GM12878 (cell line): ENCODE measurements at regions not wholly inside any gene's neighbourhood (a gene's known extent, or its start where the extent isn't known, plus 50 kb on each side); places are given as distances from the start of the nearest gene placed in this dataset.

Experiments used
- ATAC-seq: fragments of 200-7000 bp; cut with Tn5 transposase; 3 replicates; pipeline ENCODE4 v1.9.1; 2020; ENCODE audit warnings: mild to moderate bottlenecking, moderate library complexity
- BruUV-seq: library from RNA; stranded (reverse); fragments of 400-500 nt; replicated peaks from 2 replicates; lab custom pipeline; 2021; lab: Mats Ljungman, UMichigan
- CTCF ChIA-PET: fragments of 300-600 bp; sonication (Branson Sonifier 250); formaldehyde crosslinking; extraction: SDS; loops from one replicate; lab custom pipeline; 2021; ENCODE audit warnings: inconsistent platforms; lab: Yijun Ruan, JAX
- POLR2A ChIA-PET: fragments of 350-600 bp; formaldehyde crosslinking; extraction: SDS; loops from one replicate; lab custom pipeline; 2021; ENCODE audit warnings: inconsistent platforms; lab: Charles Lee
- RAD21 ChIA-PET: fragments of 300-600 bp; sonication (Branson Sonifier 250); formaldehyde crosslinking; loops from one replicate; lab custom pipeline; 2023; ENCODE audit warnings: antibody characterized with exemption; ENCODE audit not compliant: unreplicated experiment; lab: Charles Lee
- SMC1A ChIA-PET: fragments of 300-600 bp; sonication (Branson Sonifier 250); formaldehyde crosslinking; loops from one replicate; lab custom pipeline; 2023; ENCODE audit not compliant: unreplicated experiment, uncharacterized antibody; lab: Charles Lee
- DNase-seq: peaks from one replicate; pipeline ENCODE4 v3.0.0-alpha.2; 2011; ENCODE audit warnings: low read depth, low spot score
- FAIRE-seq: peaks from 3 replicates; lab custom pipeline; 2011; peaks lifted over from hg19 to GRCh38; lab: Jason Lieb, UNC
- H2AFZ ChIP-seq: 2 replicates; pipeline ENCODE4 v1.6.0; 2011; ENCODE audit warnings: low read depth, low read length, control low read depth; ENCODE audit not compliant: control insufficient read depth
- H3K27ac ChIP-seq: 2 replicates; pipeline ENCODE4 v1.5.1; 2011; ENCODE audit warnings: control low read depth; ENCODE audit not compliant: control insufficient read depth, insufficient read depth
- H3K27me3 ChIP-seq, 2 experiments: replicated peaks in 1 of 2; 2 replicates each; pipeline versions ENCODE4 v1.6.0 to v1.6.1; 2011; ENCODE audit warnings: low read length in 1 of 2; ENCODE audit not compliant: control insufficient read depth in 2 of 2, insufficient read depth in 2 of 2
- H3K36me3 ChIP-seq, 2 experiments: 2 replicates each; pipeline ENCODE4 v1.5.1; 2011; ENCODE audit warnings: low read length in 1 of 2; ENCODE audit not compliant: control insufficient read depth in 2 of 2, insufficient read depth in 2 of 2
- H3K4me1 ChIP-seq: 2 replicates; pipeline ENCODE4 v1.6.1; 2011; ENCODE audit warnings: mild to moderate bottlenecking, low read length, moderate library complexity, mixed read lengths; ENCODE audit not compliant: control insufficient read depth, insufficient read depth
- H3K4me2 ChIP-seq: 2 replicates; pipeline ENCODE4 v1.6.0; 2011; ENCODE audit warnings: control low read depth; ENCODE audit not compliant: control insufficient read depth, insufficient read depth
- H3K4me3 ChIP-seq: fragments of 200-600 bp; sonication (generic); 2 replicates; pipeline ENCODE4 v1.5.1; 2016
- H3K79me2 ChIP-seq: 2 replicates; pipeline ENCODE4 v1.6.0; 2011; ENCODE audit warnings: low read length; ENCODE audit not compliant: control insufficient read depth, insufficient read depth
- H3K9ac ChIP-seq: 2 replicates; pipeline ENCODE4 v1.8.0; 2011; ENCODE audit warnings: low read length, control low read depth, mixed read lengths; ENCODE audit not compliant: control insufficient read depth, insufficient read depth
- H3K9me3 ChIP-seq: replicated peaks from 3 replicates; pipeline ENCODE4 v1.5.1; 2011; ENCODE audit warnings: mild to moderate bottlenecking, low read length; ENCODE audit not compliant: control insufficient read depth, insufficient read depth
- H4K20me1 ChIP-seq: 2 replicates; pipeline ENCODE4 v1.6.0; 2011; ENCODE audit not compliant: control insufficient read depth, insufficient read depth
- ATF7 ChIP-seq: fragments of 450-650 bp; IDR thresholded peaks from 2 replicates; pipeline ENCODE4 v1.6.1; 2016; ENCODE audit warnings: low read depth, mild to moderate bottlenecking
- BMI1 ChIP-seq: fragments of 450-650 bp; IDR thresholded peaks from 2 replicates; pipeline ENCODE4 v1.6.1; 2016; ENCODE audit warnings: mild to moderate bottlenecking, moderate library complexity, borderline replicate concordance
- BRCA1 ChIP-seq: IDR thresholded peaks from 2 replicates; pipeline ENCODE4 v1.6.1; 2011; ENCODE audit warnings: low read depth, low read length, improper control_type of control experiment
- EP300 ChIP-seq, 2 experiments: fragments of 150-350 bp in 1 of 2; IDR thresholded peaks; 2 replicates each; pipeline ENCODE4 v1.6.1; 2011 to 2012; ENCODE audit warnings: low read depth in 2 of 2, low read length in 2 of 2, borderline replicate concordance in 1 of 2, improper control_type of control experiment in 1 of 2, inconsistent platforms in 1 of 2; ENCODE audit not compliant: control insufficient read depth in 1 of 2
- KAT2A ChIP-seq: conservative IDR thresholded peaks from 2 replicates; pipeline ENCODE4 v1.6.1; 2011; ENCODE audit warnings: low read depth, low read length; ENCODE audit not compliant: control insufficient read depth
- KDM1A ChIP-seq: fragments of 200-600 bp; sonication (generic); IDR thresholded peaks from 2 replicates; pipeline ENCODE4 v1.6.1; 2016; ENCODE audit warnings: borderline replicate concordance
- MEF2A ChIP-seq: IDR thresholded peaks from 2 replicates; pipeline ENCODE4 v1.6.1; 2011; ENCODE audit warnings: low read depth, mild to moderate bottlenecking, low read length, moderate library complexity; ENCODE audit not compliant: insufficient read depth
- MTA3 ChIP-seq: IDR thresholded peaks from 2 replicates; pipeline ENCODE4 v1.6.1; 2012; ENCODE audit warnings: low read length, inconsistent platforms, borderline replicate concordance
- NFIC ChIP-seq: IDR thresholded peaks from 2 replicates; pipeline ENCODE4 v1.6.1; 2012; ENCODE audit warnings: low read depth, mild to moderate bottlenecking, inconsistent platforms, low read length, moderate library complexity
- NFXL1 ChIP-seq: fragments of 450-650 bp; IDR thresholded peaks from 2 replicates; pipeline ENCODE4 v1.6.1; 2017; ENCODE audit warnings: antibody characterized with exemption, mild to moderate bottlenecking, borderline replicate concordance
- NFYB ChIP-seq: IDR thresholded peaks from 2 replicates; pipeline ENCODE4 v1.6.1; 2011; ENCODE audit warnings: low read depth, mild to moderate bottlenecking, low read length, improper control_type of control experiment, moderate library complexity; ENCODE audit not compliant: insufficient read depth
- NR2C2 ChIP-seq: IDR thresholded peaks from 2 replicates; pipeline ENCODE4 v1.6.1; 2011; ENCODE audit warnings: borderline replicate concordance, low read depth; ENCODE audit not compliant: control insufficient read depth, insufficient read length
- POU2F2 ChIP-seq: IDR thresholded peaks from 3 replicates; pipeline ENCODE4 v1.6.1; 2011; ENCODE audit warnings: low read depth, mild to moderate bottlenecking, low read length, borderline replicate concordance
- RB1 ChIP-seq: fragments of 450-650 bp; formaldehyde crosslinking; IDR thresholded peaks from 2 replicates; pipeline ENCODE4 v1.6.1; 2017; ENCODE audit warnings: mild to moderate bottlenecking, borderline replicate concordance
- RELA ChIP-seq: fragments of 450-650 bp; IDR thresholded peaks from 2 replicates; pipeline ENCODE4 v1.8.0; 2014; ENCODE audit warnings: borderline replicate concordance; ENCODE audit not compliant: partially characterized antibody
- WRNIP1 ChIP-seq: IDR thresholded peaks from 2 replicates; pipeline ENCODE4 v1.6.1; 2011; ENCODE audit warnings: low read depth, low read length, improper control_type of control experiment, borderline replicate concordance
- ZSCAN29 ChIP-seq: fragments of 450-650 bp; IDR thresholded peaks from 2 replicates; pipeline ENCODE4 v1.6.1; 2017; ENCODE audit warnings: mild to moderate bottlenecking, moderate library complexity
- WGBS: methylation state at CpG from one replicate; pipeline ENCODE4 v1.1.6; 2016; ENCODE audit warnings: low lambda C conversion rate; ENCODE audit not compliant: insufficient replicate concordance, insufficient coverage; ENCODE audit errors: missing lambda C conversion rate; 5-methylcytosine and 5-hydroxymethylcytosine counted together
- in situ Hi-C: fragments of 300-500 bp; cut with MboI; formaldehyde crosslinking; loops from 9 replicates; pipeline ENCODE4 v1.14.3; 2018; ENCODE audit warnings: mixed read lengths
- intact Hi-C: fragments of 100-400 bp; cut with micrococcal nuclease; formaldehyde crosslinking; loops from one replicate; pipeline ENCODE4 v1.14.2; 2022; ENCODE audit not compliant: unreplicated experiment
- TF ChIP-seq, protein P1 (sequence below): IDR thresholded peaks from 2 replicates; pipeline ENCODE4 v1.6.1; 2012; ENCODE audit warnings: low read depth, low read length, improper control_type of control experiment
- TF ChIP-seq, protein P2 (sequence below): fragments of 450-650 bp; IDR thresholded peaks from 2 replicates; pipeline ENCODE4 v1.6.1; 2017; ENCODE audit warnings: mild to moderate bottlenecking, low read depth, inconsistent platforms; ENCODE audit not compliant: poor library complexity, severe bottlenecking
- TF ChIP-seq, protein P3 (sequence below): IDR thresholded peaks from 2 replicates; pipeline ENCODE4 v1.6.1; 2011; ENCODE audit warnings: borderline replicate concordance, low read depth, mild to moderate bottlenecking, moderate library complexity, low read length; ENCODE audit not compliant: insufficient read depth, poor library complexity, severe bottlenecking

DNA sequence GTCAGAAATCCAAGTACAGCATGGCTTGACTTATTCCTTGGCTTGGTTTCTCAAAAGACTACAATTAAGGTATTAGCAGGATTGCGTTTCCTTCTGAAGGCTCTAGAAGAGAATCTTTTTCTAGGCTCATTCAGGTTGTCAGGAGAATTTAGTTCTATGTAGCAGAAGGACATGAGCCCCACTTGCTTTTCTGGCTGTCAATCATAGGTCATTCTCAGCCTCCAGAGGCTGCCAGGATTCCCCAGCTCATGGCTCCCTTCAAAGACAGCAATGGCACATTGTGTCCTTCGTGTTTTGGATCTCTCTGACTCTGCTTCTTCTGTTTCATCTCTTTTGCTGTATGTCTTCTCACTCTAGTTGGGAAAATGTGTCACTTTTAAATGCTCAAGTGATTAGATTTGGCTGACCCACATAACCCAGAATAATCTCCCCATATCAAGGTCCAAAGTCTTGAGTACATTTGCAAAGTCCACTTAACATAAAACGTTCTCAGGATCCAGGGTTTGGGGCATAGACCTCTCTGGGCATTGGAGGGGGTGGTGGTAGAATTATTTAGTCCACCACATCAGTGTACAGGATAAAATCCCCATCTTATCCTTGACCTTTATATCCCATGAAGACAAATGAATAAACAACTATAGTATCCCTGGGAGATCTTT lies 126.7 kb upstream of the BCL9 start:
- intact Hi-C loops (no loop called here), in situ Hi-C loops (no loop called here)
- Histone ChIP-seq H3K27ac (no peak overlapping the region), H3K4me2 (no peak overlapping the region), H2AFZ (no peak overlapping the region), H3K79me2 (no peaks in the 10 kb centered on the region), H3K9ac (no peak overlapping the region), H3K36me3 (no peaks in the 10 kb centered on the region), H3K4me1 (no peaks in the 10 kb centered on the region), H3K4me3 (no peak overlapping the region), H3K9me3 (no peaks in the 10 kb centered on the region), H4K20me1 (no peaks in the 10 kb centered on the region), H3K27me3 (no peaks in the 10 kb centered on the region)
- POLR2A ChIA-PET, result no interaction called here
- no peak for FAIRE-seq
- no peak for TF ChIP-seq BRCA1
- no peak for TF ChIP-seq MEF2A
- no peak for TF ChIP-seq POU2F2
- TF ChIP-seq, protein P1, sequence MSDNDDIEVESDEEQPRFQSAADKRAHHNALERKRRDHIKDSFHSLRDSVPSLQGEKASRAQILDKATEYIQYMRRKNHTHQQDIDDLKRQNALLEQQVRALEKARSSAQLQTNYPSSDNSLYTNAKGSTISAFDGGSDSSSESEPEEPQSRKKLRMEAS, result no peak
- TF ChIP-seq RELA, result no peak
- TF ChIP-seq KDM1A, result no peak
- TF ChIP-seq NR2C2, result no peak
- no peak for TF ChIP-seq ATF7
- TF ChIP-seq NFIC, result no peak
- no peak for TF ChIP-seq EP300 (IDR thresholded peaks at IDR 0.05; ENCODE audit: borderline replicate concordance in 1 of 2, control insufficient read depth in 1 of 2, low read depth in 2 of 2, low read length in 2 of 2)
- no peak for TF ChIP-seq NFXL1
- no peak for TF ChIP-seq BMI1
- TF ChIP-seq, protein P2, sequence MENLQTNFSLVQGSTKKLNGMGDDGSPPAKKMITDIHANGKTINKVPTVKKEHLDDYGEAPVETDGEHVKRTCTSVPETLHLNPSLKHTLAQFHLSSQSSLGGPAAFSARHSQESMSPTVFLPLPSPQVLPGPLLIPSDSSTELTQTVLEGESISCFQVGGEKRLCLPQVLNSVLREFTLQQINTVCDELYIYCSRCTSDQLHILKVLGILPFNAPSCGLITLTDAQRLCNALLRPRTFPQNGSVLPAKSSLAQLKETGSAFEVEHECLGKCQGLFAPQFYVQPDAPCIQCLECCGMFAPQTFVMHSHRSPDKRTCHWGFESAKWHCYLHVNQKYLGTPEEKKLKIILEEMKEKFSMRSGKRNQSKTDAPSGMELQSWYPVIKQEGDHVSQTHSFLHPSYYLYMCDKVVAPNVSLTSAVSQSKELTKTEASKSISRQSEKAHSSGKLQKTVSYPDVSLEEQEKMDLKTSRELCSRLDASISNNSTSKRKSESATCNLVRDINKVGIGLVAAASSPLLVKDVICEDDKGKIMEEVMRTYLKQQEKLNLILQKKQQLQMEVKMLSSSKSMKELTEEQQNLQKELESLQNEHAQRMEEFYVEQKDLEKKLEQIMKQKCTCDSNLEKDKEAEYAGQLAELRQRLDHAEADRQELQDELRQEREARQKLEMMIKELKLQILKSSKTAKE, result no peak
- TF ChIP-seq MTA3, result no peak
- TF ChIP-seq WRNIP1, result no peak
- TF ChIP-seq, protein P3, sequence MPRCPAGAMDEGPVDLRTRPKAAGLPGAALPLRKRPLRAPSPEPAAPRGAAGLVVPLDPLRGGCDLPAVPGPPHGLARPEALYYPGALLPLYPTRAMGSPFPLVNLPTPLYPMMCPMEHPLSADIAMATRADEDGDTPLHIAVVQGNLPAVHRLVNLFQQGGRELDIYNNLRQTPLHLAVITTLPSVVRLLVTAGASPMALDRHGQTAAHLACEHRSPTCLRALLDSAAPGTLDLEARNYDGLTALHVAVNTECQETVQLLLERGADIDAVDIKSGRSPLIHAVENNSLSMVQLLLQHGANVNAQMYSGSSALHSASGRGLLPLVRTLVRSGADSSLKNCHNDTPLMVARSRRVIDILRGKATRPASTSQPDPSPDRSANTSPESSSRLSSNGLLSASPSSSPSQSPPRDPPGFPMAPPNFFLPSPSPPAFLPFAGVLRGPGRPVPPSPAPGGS, result no peak
- no peak for TF ChIP-seq RB1
- TF ChIP-seq KAT2A, result no peak
- no peak for TF ChIP-seq ZSCAN29
- no peak for TF ChIP-seq NFYB
- CTCF ChIA-PET, result no interaction called here
- RAD21 ChIA-PET, result no interaction called here
- WGBS, result 0% methylated on average over 3 of the region's 3 CpGs
- DNase-seq, result no peak
- ATAC-seq, result no peak
- SMC1A ChIA-PET, result no interaction called here
- BruUV-seq, result no TSS peak
